Lung (tissue), 11 donors: ENCODE measurements at regions not wholly inside any gene's neighbourhood (a gene's known extent, or its start where the extent isn't known, plus 50 kb on each side); places are given as distances from the start of the nearest gene placed in this dataset.

Experiments
- ATAC-seq: fragments of 200-7000 bp; cut with Tn5 transposase; one replicate; pipeline ENCODE4 v1.9.1; 2020; ENCODE audit warnings: moderate number of reproducible peaks; ENCODE audit not compliant: insufficient read depth, low FRiP score
- DNase-seq, 3 donors: peaks; one replicate each; pipeline ENCODE4 v3.0.0-alpha.2; 2013 to 2017
- H3K27ac ChIP-seq, 2 donors: one replicate each; pipeline ENCODE4 v1.5.1; 2013; ENCODE audit warnings: mild to moderate bottlenecking in 2 of 2, moderate library complexity in 2 of 2, control low read depth in 1 of 2, inconsistent platforms in 1 of 2, low read depth in 1 of 2, low read length in 1 of 2
- H3K27me3 ChIP-seq, 3 donors: one replicate each; pipeline ENCODE4 v1.5.1; 2013; ENCODE audit warnings: low read length in 2 of 3; ENCODE audit not compliant: control insufficient read depth in 3 of 3, insufficient read depth in 3 of 3
- H3K36me3 ChIP-seq, 4 donors: one replicate each; pipeline ENCODE4 v1.5.1; 2013; ENCODE audit warnings: low read length in 4 of 4, mild to moderate bottlenecking in 1 of 4, moderate library complexity in 1 of 4; ENCODE audit not compliant: control insufficient read depth in 4 of 4, insufficient read depth in 4 of 4
- H3K4me1 ChIP-seq, 5 donors: one replicate each; pipeline ENCODE4 v1.5.1; 2013; ENCODE audit warnings: low read length in 5 of 5, mild to moderate bottlenecking in 2 of 5, moderate library complexity in 1 of 5; ENCODE audit not compliant: control insufficient read depth in 5 of 5, insufficient read depth in 5 of 5
- H3K4me3 ChIP-seq: one replicate; pipeline ENCODE4 v1.5.1; 2013; ENCODE audit warnings: mild to moderate bottlenecking, control low read depth, moderate library complexity
- H3K9ac ChIP-seq, 2 donors: one replicate each; pipeline ENCODE4 v1.5.1; 2013; ENCODE audit warnings: low read length in 2 of 2, control low read depth in 1 of 2; ENCODE audit not compliant: insufficient read depth in 1 of 2
- H3K9me3 ChIP-seq, 4 donors: one replicate each; pipeline ENCODE4 v1.5.1; 2013; ENCODE audit warnings: low read length in 3 of 4, mild to moderate bottlenecking in 1 of 4, moderate library complexity in 1 of 4; ENCODE audit not compliant: control insufficient read depth in 4 of 4, insufficient read depth in 3 of 4
- CTCF ChIP-seq: IDR thresholded peaks from 2 replicates; pipeline ENCODE4 v1.5.1; 2012; ENCODE audit warnings: mild to moderate bottlenecking; ENCODE audit errors: control extremely low read depth, extremely low read depth
- WGBS, 2 donors: extraction: QIAGEN DNeasy Blood & Tissue Kit; methylation state at CpG; one replicate each; pipeline ENCODE4 v1.1.7; 2013; 5-methylcytosine and 5-hydroxymethylcytosine counted together
- donor health status: control.
- donor health status: control.
- donor health status: Bipolar disorder and iron deficiency.
- donor health status: healthy.
- donor health status: DM: yes; HTN: yes; CAD: no.

DNA sequence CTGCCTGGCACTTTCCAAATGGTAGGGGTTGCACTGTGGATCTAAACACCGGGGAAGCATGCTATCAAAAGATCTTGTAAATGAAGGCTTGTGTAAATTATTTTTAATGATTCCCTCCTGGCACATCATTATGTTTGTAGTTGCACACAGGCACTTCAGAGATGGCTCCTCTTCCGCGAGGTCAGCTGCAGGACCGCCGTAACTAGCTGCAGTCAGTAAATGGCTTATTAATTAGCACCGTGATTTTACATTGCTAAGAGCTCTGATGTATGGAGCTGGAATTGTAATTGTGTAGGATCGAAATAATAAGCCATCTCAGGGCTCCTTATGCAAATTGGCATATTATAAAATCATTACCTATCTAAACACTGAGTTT is 397.6 kb upstream of the IRX1 start:
- Histone ChIP-seq H3K4me1 (peaks cover 0 to 4% (median 0%) of the 10 kb centered on the region in 5 donors), H3K9me3 (peaks cover 0 to 2% (median 0%) of the 10 kb centered on the region in 4 donors), H3K27me3 (peaks cover 0 to 43% (median 40%) of the 10 kb centered on the region in 3 donors), H3K4me3 (no peak overlapping the region), H3K36me3 (no peaks in the 10 kb centered on the region), H3K9ac (no peak overlapping the region), H3K27ac (no peak overlapping the region)
- TF ChIP-seq CTCF = no peak
- DNase-seq (no peak), ATAC-seq (no peak)
- WGBS, 2 donors = 20 to 22% methylated on average over 7 of the region's 7 CpGs

- TF ChIP-seq CTCF = no peak
- H3K9ac ChIP-seq = no peak overlapping the region
- H3K27me3 ChIP-seq = peaks cover 0 to 43% (median 42%) of the 10 kb centered on the region in 3 donors
- peaks cover 0 to 4% (median 0%) of the 10 kb centered on the region in 5 donors for H3K4me1 ChIP-seq
- H3K36me3 ChIP-seq = no peaks in the 10 kb centered on the region
- H3K27ac ChIP-seq = no peak overlapping the region
- no peak overlapping the region for H3K4me3 ChIP-seq
- DNase-seq = peak; percentile 11 to 32 (median 25)
- WGBS, 2 donors = 3 to 4% methylated on average over 29 of the region's 29 CpGs
- ATAC-seq = no peak
- H3K9me3 ChIP-seq = peaks cover 0 to 2% (median 0%) of the 10 kb centered on the region in 4 donors
Measured at GRCh38 chr5:3197304-3198073, 398.1 kb upstream of the IRX1 start.

DNA sequence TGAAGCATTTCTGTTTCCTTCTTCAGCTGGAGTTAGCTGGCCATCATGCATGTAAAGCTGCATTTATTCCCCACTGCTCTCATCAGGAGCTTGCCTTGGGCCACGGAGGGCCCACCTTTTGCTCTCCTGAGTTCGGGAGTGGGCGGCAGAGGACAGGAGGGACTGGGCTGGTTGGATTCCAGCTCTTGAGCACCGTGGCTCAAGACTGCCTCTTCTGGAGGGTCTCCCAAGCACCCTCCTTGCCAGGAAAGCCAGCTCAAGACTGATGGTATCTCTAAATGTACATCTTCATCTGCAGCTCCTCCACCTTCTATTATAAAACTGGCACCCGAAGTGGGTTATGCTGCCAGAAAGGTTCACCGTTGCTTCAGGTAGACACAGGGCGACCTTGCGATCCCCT is 399.6 kb upstream of the IRX1 start:
- H3K4me1 ChIP-seq = peaks cover 0 to 4% (median 0%) of the 10 kb centered on the region in 5 donors
- ATAC-seq (no peak), DNase-seq (no peak)
- H3K9ac ChIP-seq = no peak overlapping the region
- no peak overlapping the region for H3K4me3 ChIP-seq
- WGBS, 2 donors = 68 to 70% methylated on average over 8 of the region's 8 CpGs
- H3K27ac ChIP-seq = no peak overlapping the region
- TF ChIP-seq CTCF = no peak
- H3K9me3 ChIP-seq = no peaks in the 10 kb centered on the region
- no peaks in the 10 kb centered on the region for H3K36me3 ChIP-seq
- H3K27me3 ChIP-seq = peaks cover 0 to 44% (median 43%) of the 10 kb centered on the region in 3 donors
